ENCODE measurements at regions not wholly inside any gene's neighbourhood (a gene's known extent, or its start where the extent isn't known, plus 50 kb on each side); places are given as distances from the start of the nearest gene placed in this dataset.
"Not testable (repeated sequence)": the region's sequence is repeated elsewhere in the genome, so short reads cannot be mapped to it uniquely, and the experiment has no call there.

DNA sequence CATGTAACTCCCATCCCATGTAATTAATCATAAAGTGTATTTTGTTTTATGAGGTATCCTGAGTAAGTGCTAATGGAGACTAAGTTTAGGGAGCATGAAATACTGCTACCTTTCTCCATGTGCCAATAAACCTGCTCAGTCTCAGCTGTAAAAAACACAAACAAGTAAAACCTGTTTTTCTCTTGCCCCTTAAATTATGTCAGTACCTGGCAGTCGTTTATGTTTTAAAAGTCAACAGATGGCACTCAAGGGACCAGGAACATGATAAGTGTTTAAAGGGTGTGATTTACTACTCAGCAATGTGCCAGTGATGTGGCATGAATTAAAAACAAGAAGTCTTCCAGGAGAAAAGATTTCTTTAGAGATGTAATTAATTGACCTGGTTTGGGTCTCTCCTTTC is 74.9 kb upstream of the FOLH1 start:
- not testable (repeated sequence) for H3K9me3 ChIP-seq (ENCODE audit: insufficient read depth, low read depth, low read length); H3K79me2 ChIP-seq (ENCODE audit: insufficient read depth, low read length); H3K9ac ChIP-seq (ENCODE audit: low read depth, low read length, poor library complexity, severe bottlenecking); H3K4me2 ChIP-seq (ENCODE audit: low read depth, low read length, poor library complexity, severe bottlenecking); H4K20me1 ChIP-seq (ENCODE audit: insufficient read depth, low read length, poor library complexity, severe bottlenecking); H3F3A ChIP-seq (ENCODE audit: low read depth); H3K27me3 ChIP-seq (ENCODE audit: insufficient read depth, low read length, poor library complexity, severe bottlenecking); H3K9me2 ChIP-seq (replicated peaks; ENCODE audit: low read depth, low read length); H3K4me1 ChIP-seq (ENCODE audit: insufficient read depth, low read length, poor library complexity, severe bottlenecking); H3K4me3 ChIP-seq (ENCODE audit: low read length, poor library complexity, severe bottlenecking); H3K36me3 ChIP-seq (ENCODE audit: insufficient read depth, low read length); H2AFZ ChIP-seq (ENCODE audit: low read length)

DNA sequence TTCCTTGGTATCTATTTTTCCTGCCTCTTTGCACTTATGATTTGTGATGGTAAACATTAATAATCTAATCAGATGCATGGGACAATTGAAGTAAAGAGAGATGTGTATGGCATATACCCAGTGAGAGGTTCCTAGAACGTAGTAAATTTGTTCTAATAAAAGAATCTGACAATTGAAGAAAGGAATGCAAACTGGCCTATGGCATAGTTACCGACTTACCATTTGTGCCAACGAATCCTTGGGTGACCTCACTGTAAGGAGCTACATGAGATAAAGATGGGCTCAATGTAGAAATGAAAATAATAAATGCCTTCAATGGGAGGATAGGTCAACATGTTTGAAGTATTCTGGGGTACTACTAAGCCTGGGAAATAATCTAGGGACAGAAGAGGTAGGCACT is 73.7 kb upstream of the FOLH1 start:
- not testable (repeated sequence) for H3K36me3 ChIP-seq (ENCODE audit: insufficient read depth, low read length); H3K9ac ChIP-seq (ENCODE audit: low read depth, low read length, poor library complexity, severe bottlenecking); H2AFZ ChIP-seq (ENCODE audit: low read length); H3K4me3 ChIP-seq (ENCODE audit: low read length, poor library complexity, severe bottlenecking); H3F3A ChIP-seq (ENCODE audit: low read depth); H3K4me1 ChIP-seq (ENCODE audit: insufficient read depth, low read length, poor library complexity, severe bottlenecking); H3K4me2 ChIP-seq (ENCODE audit: low read depth, low read length, poor library complexity, severe bottlenecking); H3K9me2 ChIP-seq (replicated peaks; ENCODE audit: low read depth, low read length); H3K27me3 ChIP-seq (ENCODE audit: insufficient read depth, low read length, poor library complexity, severe bottlenecking); H4K20me1 ChIP-seq (ENCODE audit: insufficient read depth, low read length, poor library complexity, severe bottlenecking); H3K79me2 ChIP-seq (ENCODE audit: insufficient read depth, low read length); H3K9me3 ChIP-seq (ENCODE audit: insufficient read depth, low read depth, low read length)

DNA sequence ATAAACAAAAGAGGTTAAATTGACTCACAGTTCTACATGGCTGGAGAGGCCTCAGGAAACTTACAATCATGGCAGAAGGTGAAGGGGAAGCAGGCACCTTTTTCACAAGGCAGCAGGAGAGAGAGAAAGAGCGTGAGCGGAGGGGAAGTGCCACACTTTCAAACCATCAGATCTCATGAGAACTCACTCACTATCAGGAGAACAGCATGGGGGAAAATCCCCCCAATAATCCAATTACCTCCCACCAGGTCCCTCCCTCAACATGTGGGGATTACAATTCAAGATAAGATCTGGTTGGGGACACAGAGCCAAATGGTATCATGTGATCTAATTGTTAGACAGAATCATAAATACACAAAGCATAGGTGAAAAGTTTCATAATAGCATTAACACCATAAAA is 69.5 kb upstream of the FOLH1 start:
- not testable (repeated sequence) for H3K9me2 ChIP-seq (replicated peaks; ENCODE audit: low read depth, low read length); H2AFZ ChIP-seq (ENCODE audit: low read length); H3K36me3 ChIP-seq (ENCODE audit: insufficient read depth, low read length); H3K4me1 ChIP-seq (ENCODE audit: insufficient read depth, low read length, poor library complexity, severe bottlenecking); H3K79me2 ChIP-seq (ENCODE audit: insufficient read depth, low read length); H3F3A ChIP-seq (ENCODE audit: low read depth); H3K9me3 ChIP-seq (ENCODE audit: insufficient read depth, low read depth, low read length); H3K27me3 ChIP-seq (ENCODE audit: insufficient read depth, low read length, poor library complexity, severe bottlenecking); H3K9ac ChIP-seq (ENCODE audit: low read depth, low read length, poor library complexity, severe bottlenecking); H3K4me2 ChIP-seq (ENCODE audit: low read depth, low read length, poor library complexity, severe bottlenecking); H4K20me1 ChIP-seq (ENCODE audit: insufficient read depth, low read length, poor library complexity, severe bottlenecking); H3K4me3 ChIP-seq (ENCODE audit: low read length, poor library complexity, severe bottlenecking)

All from Loucy (cell line).